SK-N-SH (cell line): ENCODE measurements at regions not wholly inside any gene's neighbourhood (a gene's known extent, or its start where the extent isn't known, plus 50 kb on each side); places are given as distances from the start of the nearest gene placed in this dataset.

Experiments used
- CTCF ChIA-PET: fragments of 300-600, 350-600 bp; formaldehyde crosslinking; extraction: SDS; loops from one replicate; lab custom pipeline; 2021; lab: Yijun Ruan, JAX
- POLR2A ChIA-PET: fragments of 350-600 bp; sonication (Branson Sonifier 250); formaldehyde crosslinking; extraction: SDS; loops from one replicate; lab custom pipeline; 2020; ENCODE audit warnings: antibody characterized with exemption, inconsistent platforms; lab: Yijun Ruan, JAX
- DNase-seq: peaks from one replicate; pipeline ENCODE4 v3.0.0; 2012
- H2AFZ ChIP-seq: fragments of 200-600 bp; sonication (generic); 2 replicates; pipeline ENCODE4 v1.8.1; 2016; ENCODE audit warnings: antibody characterized with exemption, mild to moderate bottlenecking, low read depth
- H3F3A ChIP-seq: fragments of 200-600 bp; sonication (generic); replicated peaks from 2 replicates; pipeline ENCODE3; 2016; ENCODE audit warnings: antibody characterized with exemption, mild to moderate bottlenecking; ENCODE audit not compliant: insufficient read depth
- H3K27ac ChIP-seq, 2 experiments: fragments of 200-500 bp in 1 of 2; fragments of 200-600 bp in 1 of 2; sonication (Bioruptor generic) in 1 of 2; sonication (generic), shearing (Covaris generic) in 1 of 2; 2 replicates each; pipeline versions ENCODE4 v1.5.1 to v1.6.1; 2014 to 2016; ENCODE audit warnings: low read depth in 2 of 2, inconsistent platforms in 1 of 2, low read length in 1 of 2, mild to moderate bottlenecking in 1 of 2, mixed read lengths in 1 of 2
- H3K27me3 ChIP-seq: fragments of 200-600 bp; sonication (generic), shearing (Covaris generic); 2 replicates; pipeline ENCODE4 v1.6.1; 2016; ENCODE audit warnings: mixed run types; ENCODE audit not compliant: insufficient read depth
- H3K36me3 ChIP-seq, 2 experiments: fragments of 200-500 bp in 1 of 2; fragments of 200-600 bp in 1 of 2; sonication (Bioruptor generic) in 1 of 2; sonication (generic) in 1 of 2; replicated peaks in 1 of 2; 2 replicates each; pipeline versions ENCODE3 to v1.5.1; 2014 to 2016; ENCODE audit warnings: low read length in 1 of 2, mild to moderate bottlenecking in 1 of 2; ENCODE audit not compliant: insufficient read depth in 2 of 2, control insufficient read depth in 1 of 2
- H3K4me1 ChIP-seq, 2 experiments: fragments of 200-500 bp in 1 of 2; fragments of 200-600 bp in 1 of 2; sonication (Bioruptor generic) in 1 of 2; sonication (generic), shearing (Covaris generic) in 1 of 2; 2 replicates each; pipeline versions ENCODE4 v1.5.1 to v1.6.1; 2014 to 2016; ENCODE audit warnings: low read depth in 1 of 2, low read length in 1 of 2, mixed run types in 1 of 2; ENCODE audit not compliant: insufficient read depth in 2 of 2, control insufficient read depth in 1 of 2
- H3K4me2 ChIP-seq: fragments of 200-600 bp; sonication (generic), shearing (Covaris generic); 2 replicates; pipeline ENCODE4 v1.6.1; 2017; ENCODE audit warnings: mixed run types
- H3K4me3 ChIP-seq, 2 experiments: fragments of 200-500 bp in 1 of 2; fragments of 200-600 bp in 1 of 2; sonication (Bioruptor generic) in 1 of 2; sonication (generic), shearing (Covaris generic) in 1 of 2; 2 replicates each; pipeline versions ENCODE4 v1.5.1 to v1.8.1; 2014 to 2016; ENCODE audit warnings: low read depth in 2 of 2, inconsistent platforms in 1 of 2, low read length in 1 of 2, mild to moderate bottlenecking in 1 of 2, mixed read lengths in 1 of 2, moderate library complexity in 1 of 2
- H3K79me2 ChIP-seq: fragments of 200-600 bp; sonication (generic); 2 replicates; pipeline ENCODE4 v1.8.1; 2017; ENCODE audit warnings: mild to moderate bottlenecking; ENCODE audit not compliant: insufficient read depth
- H3K9ac ChIP-seq: fragments of 200-600 bp; sonication (generic); 2 replicates; pipeline ENCODE4 v1.6.1; 2017; ENCODE audit warnings: mixed run types
- H3K9me2 ChIP-seq: fragments of 200-600 bp; sonication (generic); 2 replicates; pipeline ENCODE4 v1.6.1; 2017; ENCODE audit warnings: mixed run types
- H3K9me3 ChIP-seq: fragments of 200-600 bp; sonication (generic); 2 replicates; pipeline ENCODE4 v1.6.1; 2017; ENCODE audit warnings: mixed run types, mild to moderate bottlenecking, moderate library complexity
- H4K20me1 ChIP-seq: fragments of 200-600 bp; sonication (generic); 2 replicates; pipeline ENCODE4 v1.6.1; 2017; ENCODE audit warnings: mild to moderate bottlenecking, mixed run types; ENCODE audit not compliant: insufficient read depth
- CHD2 ChIP-seq: fragments of 150-350 bp; IDR thresholded peaks from 2 replicates; pipeline ENCODE4 v1.6.1; 2018; ENCODE audit warnings: low read length; ENCODE audit not compliant: partially characterized antibody
- ELF1 ChIP-seq: IDR thresholded peaks from 2 replicates; pipeline ENCODE4 v1.4.0; 2012
- FOXJ3 ChIP-seq: sonication (generic); formaldehyde crosslinking; IDR thresholded peaks from 2 replicates; pipeline ENCODE4 v1.5.1; 2020; ENCODE audit warnings: mild to moderate bottlenecking, missing genetic modification reagents
- GABPA ChIP-seq: IDR thresholded peaks from 2 replicates; pipeline ENCODE4 v1.4.0; 2012; ENCODE audit warnings: low read depth, mild to moderate bottlenecking
- GATA2 ChIP-seq: sonication (generic); formaldehyde crosslinking; IDR thresholded peaks from 2 replicates; pipeline ENCODE4 v1.5.0; 2020; ENCODE audit warnings: mild to moderate bottlenecking, missing genetic modification reagents
- MEF2A ChIP-seq: IDR thresholded peaks from 2 replicates; pipeline ENCODE4 v1.4.0; 2012; ENCODE audit warnings: low read depth, borderline replicate concordance
- NFIC ChIP-seq: IDR thresholded peaks from 2 replicates; pipeline ENCODE4 v1.4.0; 2012; ENCODE audit warnings: borderline replicate concordance
- NRF1 ChIP-seq: IDR thresholded peaks from 2 replicates; pipeline ENCODE4 v1.6.1; 2012; ENCODE audit warnings: low read depth, mild to moderate bottlenecking, low read length
- RAD21 ChIP-seq: IDR thresholded peaks from 2 replicates; pipeline ENCODE4 v1.6.1; 2012; ENCODE audit warnings: mild to moderate bottlenecking, low read length
- RCOR1 ChIP-seq: fragments of 150-350 bp; IDR thresholded peaks from 2 replicates; pipeline ENCODE4 v1.6.1; 2017; ENCODE audit warnings: antibody characterized with exemption, low read length
- SMC3 ChIP-seq: IDR thresholded peaks from 2 replicates; pipeline ENCODE4 v1.6.1; 2012; ENCODE audit warnings: low read depth, low read length, improper control_type of control experiment
- TAF1 ChIP-seq: IDR thresholded peaks from 2 replicates; pipeline ENCODE4 v1.6.1; 2012; ENCODE audit warnings: low read depth, mild to moderate bottlenecking, low read length, moderate library complexity, borderline replicate concordance
- TEAD4 ChIP-seq: IDR thresholded peaks from 2 replicates; pipeline ENCODE4 v1.4.0; 2012; ENCODE audit warnings: mild to moderate bottlenecking, borderline replicate concordance; ENCODE audit not compliant: insufficient read depth
- YY1 ChIP-seq: IDR thresholded peaks from 2 replicates; pipeline ENCODE4 v1.4.0; 2012; ENCODE audit warnings: low read depth, mild to moderate bottlenecking
- WGBS: methylation state at CpG from one replicate; pipeline ENCODE4 v1.1.6; 2017; ENCODE audit warnings: low lambda C conversion rate; 5-methylcytosine and 5-hydroxymethylcytosine counted together
- TF ChIP-seq, protein P1 (sequence below): IDR thresholded peaks from 2 replicates; pipeline ENCODE4 v1.4.0; 2012; ENCODE audit warnings: low read depth
- TF ChIP-seq, protein P2 (sequence below): IDR thresholded peaks from 2 replicates; pipeline ENCODE4; 2012
- TF ChIP-seq, protein P3 (sequence below): fragments of 150-350 bp; IDR thresholded peaks from 2 replicates; pipeline ENCODE4 v1.6.1; 2016; ENCODE audit warnings: mild to moderate bottlenecking, low read depth, low read length

DNA sequence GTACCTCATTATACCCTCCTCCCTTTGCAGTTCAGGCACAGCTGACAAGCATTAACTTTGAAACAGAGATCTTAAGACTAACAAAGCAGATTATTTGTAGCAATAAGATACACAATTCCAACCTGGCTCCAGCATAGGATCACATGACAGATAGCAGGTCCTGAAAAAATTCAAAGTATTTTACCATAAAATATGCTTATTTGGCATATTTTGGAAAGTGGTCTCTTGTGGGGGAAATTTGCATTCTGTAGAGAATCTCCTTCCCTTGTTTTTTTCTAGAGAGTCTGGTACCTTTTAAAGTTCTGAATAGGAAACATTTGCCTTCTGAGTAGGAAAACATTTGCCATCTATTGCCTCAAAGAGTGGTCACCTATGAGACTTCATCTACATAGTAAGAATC lies 212.8 kb upstream of the SH3BP4 start:
- no peaks in the 10 kb centered on the region for H3F3A ChIP-seq
- DNase-seq, result no peak
- no peaks in the 10 kb centered on the region for H3K79me2 ChIP-seq
- no peaks in the 10 kb centered on the region for H3K27me3 ChIP-seq
- no peak overlapping the region for H3K4me3 ChIP-seq
- H4K20me1 ChIP-seq, result no peaks in the 10 kb centered on the region
- CTCF ChIA-PET, result no interaction called here
- no peak overlapping the region for H3K9ac ChIP-seq
- no peak overlapping the region for H2AFZ ChIP-seq
- H3K27ac ChIP-seq, result no peak overlapping the region
- H3K4me2 ChIP-seq, result no peak overlapping the region
- TF ChIP-seq TAF1 (no peak), RCOR1 (no peak)
- TF ChIP-seq, all 33 proteins: peak for 0
- Histone ChIP-seq H3K36me3 (no peaks in the 10 kb centered on the region), H3K4me1 (no peaks in the 10 kb centered on the region), H3K9me3 (no peaks in the 10 kb centered on the region), H3K9me2 (no peaks in the 10 kb centered on the region)
- POLR2A ChIA-PET, result no interaction called here

DNA sequence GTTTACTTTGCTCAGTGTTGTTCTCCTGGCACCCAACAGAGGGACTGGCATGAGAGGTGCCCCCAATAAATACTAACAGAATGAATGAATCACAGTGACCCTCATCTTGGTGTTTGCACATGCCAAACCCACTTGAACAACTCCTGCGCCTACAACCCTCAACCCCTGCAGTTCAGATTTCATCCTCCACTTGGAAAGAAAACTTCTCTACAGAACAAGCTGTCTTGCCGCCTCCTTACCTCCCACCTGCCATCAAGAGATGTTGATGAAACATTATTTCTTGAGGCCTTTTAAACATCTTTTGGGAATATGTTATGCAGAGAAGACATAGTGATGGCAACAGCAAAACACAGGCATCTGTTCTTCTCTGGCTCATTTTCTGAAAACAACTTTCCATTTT lies 216.0 kb upstream of the SH3BP4 start:
- Histone ChIP-seq H3K4me3 (no peak overlapping the region), H3K36me3 (no peaks in the 10 kb centered on the region), H3K4me2 (no peak overlapping the region), H3K27ac (no peak overlapping the region), H3K79me2 (no peaks in the 10 kb centered on the region), H4K20me1 (no peaks in the 10 kb centered on the region), H3K9ac (no peak overlapping the region), H2AFZ (no peak overlapping the region), H3K27me3 (no peaks in the 10 kb centered on the region), H3K4me1 (peaks cover 0 to 3% of the 10 kb centered on the region in 2 experiments; a peak in 1 of 4 replicates), H3F3A (no peaks in the 10 kb centered on the region), H3K9me3 (no peaks in the 10 kb centered on the region), H3K9me2 (no peaks in the 10 kb centered on the region)
- TF ChIP-seq, protein P1, sequence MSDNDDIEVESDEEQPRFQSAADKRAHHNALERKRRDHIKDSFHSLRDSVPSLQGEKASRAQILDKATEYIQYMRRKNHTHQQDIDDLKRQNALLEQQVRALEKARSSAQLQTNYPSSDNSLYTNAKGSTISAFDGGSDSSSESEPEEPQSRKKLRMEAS, result no peak
- no peak for TF ChIP-seq RCOR1
- TF ChIP-seq MEF2A, result no peak
- no peak for TF ChIP-seq GATA2
- TF ChIP-seq, protein P2, sequence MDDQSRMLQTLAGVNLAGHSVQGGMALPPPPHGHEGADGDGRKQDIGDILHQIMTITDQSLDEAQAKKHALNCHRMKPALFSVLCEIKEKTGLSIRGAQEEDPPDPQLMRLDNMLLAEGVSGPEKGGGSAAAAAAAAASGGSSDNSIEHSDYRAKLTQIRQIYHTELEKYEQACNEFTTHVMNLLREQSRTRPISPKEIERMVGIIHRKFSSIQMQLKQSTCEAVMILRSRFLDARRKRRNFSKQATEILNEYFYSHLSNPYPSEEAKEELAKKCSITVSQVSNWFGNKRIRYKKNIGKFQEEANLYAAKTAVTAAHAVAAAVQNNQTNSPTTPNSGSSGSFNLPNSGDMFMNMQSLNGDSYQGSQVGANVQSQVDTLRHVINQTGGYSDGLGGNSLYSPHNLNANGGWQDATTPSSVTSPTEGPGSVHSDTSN, result no peak
- TF ChIP-seq CHD2, result no peak
- TF ChIP-seq GABPA, result no peak
- TF ChIP-seq, protein P3, sequence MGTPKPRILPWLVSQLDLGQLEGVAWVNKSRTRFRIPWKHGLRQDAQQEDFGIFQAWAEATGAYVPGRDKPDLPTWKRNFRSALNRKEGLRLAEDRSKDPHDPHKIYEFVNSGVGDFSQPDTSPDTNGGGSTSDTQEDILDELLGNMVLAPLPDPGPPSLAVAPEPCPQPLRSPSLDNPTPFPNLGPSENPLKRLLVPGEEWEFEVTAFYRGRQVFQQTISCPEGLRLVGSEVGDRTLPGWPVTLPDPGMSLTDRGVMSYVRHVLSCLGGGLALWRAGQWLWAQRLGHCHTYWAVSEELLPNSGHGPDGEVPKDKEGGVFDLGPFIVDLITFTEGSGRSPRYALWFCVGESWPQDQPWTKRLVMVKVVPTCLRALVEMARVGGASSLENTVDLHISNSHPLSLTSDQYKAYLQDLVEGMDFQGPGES, result no peak
- no peak for TF ChIP-seq ELF1
- no peak for TF ChIP-seq TEAD4
- TF ChIP-seq FOXJ3, result no peak
- TF ChIP-seq RAD21, result no peak
- no peak for TF ChIP-seq NFIC
- TF ChIP-seq SMC3, result no peak
- no peak for TF ChIP-seq YY1
- no peak for TF ChIP-seq NRF1
- 85% methylated on average over 2 of the region's 2 CpGs for WGBS
- DNase-seq, result no peak
- ChIA-PET CTCF (no interaction called here), POLR2A (no interaction called here)
